Skin epidermis (tissue), 12 donors: ENCODE measurements at regions not wholly inside any gene's neighbourhood (a gene's known extent, or its start where the extent isn't known, plus 50 kb on each side); places are given as distances from the start of the nearest gene placed in this dataset.

ENCODE experiments used
- H3K27ac ChIP-seq, 21 experiments: fragments of 200-600 bp; sonication (generic) in 11 of 21; one replicate each; pipeline ENCODE4 v1.5.0; 2020; ENCODE audit warnings: mild to moderate bottlenecking in 3 of 21, inconsistent platforms in 2 of 21, moderate library complexity in 2 of 21
- H3K4me3 ChIP-seq, 7 experiments: fragments of 200-600 bp; sonication (generic) in 2 of 7; one replicate each; pipeline ENCODE4 v1.5.0; 2020; ENCODE audit warnings: inconsistent platforms in 2 of 7, mild to moderate bottlenecking in 2 of 7, moderate library complexity in 1 of 7

DNA sequence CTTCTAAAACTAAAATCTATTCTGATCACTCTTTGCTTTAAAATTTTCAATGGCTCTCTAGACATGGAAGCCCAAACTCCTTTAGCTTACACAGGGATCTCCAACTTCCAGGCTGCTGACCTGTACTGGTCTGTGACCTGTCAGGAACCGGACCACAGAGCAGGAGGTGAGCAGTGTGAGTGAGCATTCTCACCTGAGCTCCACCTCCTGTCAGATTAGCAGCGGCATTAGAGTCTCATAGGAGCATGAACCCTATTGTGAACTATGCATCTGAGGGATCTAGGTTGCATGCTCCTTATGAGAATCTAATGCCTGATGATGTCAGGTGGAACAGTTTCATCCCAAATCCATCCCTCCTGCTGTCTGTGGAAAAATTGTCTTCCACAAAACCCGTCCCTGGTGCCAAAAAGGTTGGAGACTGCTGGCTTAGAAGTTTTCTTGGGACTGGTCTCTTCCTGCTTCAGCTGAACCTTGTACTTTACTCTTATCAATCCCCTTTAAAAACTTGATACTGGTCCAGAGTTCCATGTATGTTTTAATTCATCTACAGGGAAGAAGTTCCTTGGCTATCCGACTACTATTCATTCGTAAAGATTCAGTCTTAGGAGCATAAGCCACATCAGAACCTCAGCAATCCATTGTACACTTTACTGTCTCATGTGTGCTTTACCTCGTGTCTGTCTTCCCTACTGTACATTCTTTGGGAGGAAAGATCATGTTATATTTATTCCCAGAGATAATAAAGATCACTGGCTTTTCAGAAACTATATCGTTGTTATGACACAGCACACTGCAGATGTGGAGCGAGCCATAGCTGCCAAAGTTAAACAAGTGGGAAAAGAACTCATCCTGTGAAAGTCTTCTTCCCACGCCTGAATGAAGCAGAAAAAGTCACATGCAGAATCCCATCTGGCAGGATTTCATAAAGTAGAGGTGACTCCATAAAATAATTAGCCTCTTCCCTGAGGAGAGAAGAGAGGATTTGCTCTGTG, 183.8 kb downstream of the LRATD1 start:
- Histone ChIP-seq H3K27ac (peak overlapping the region in 1 of 21 experiments; percentile 2), H3K4me3 (no peak overlapping the region)

DNA sequence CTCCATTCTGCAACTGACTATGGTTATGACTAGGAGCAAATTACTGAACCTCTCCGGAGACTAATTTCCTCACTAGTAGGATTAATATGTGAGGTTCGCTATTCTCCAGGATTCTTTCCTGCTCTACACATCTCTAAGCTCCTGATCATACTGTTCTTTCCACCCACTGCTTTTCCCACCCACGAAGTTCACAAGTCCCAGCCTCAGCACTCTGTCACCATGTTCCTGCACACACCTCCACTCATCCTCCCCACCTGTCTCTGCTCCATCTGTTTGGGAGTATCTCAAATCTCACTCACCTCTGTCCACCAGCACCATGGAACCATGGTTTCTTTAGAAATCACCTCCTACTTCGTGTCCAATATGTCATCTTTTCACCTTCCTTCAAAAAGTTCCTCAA, 185.3 kb downstream of the LRATD1 start:
- Histone ChIP-seq H3K4me3 (no peak overlapping the region), H3K27ac (no peak overlapping the region)

- no peak overlapping the region for H3K27ac ChIP-seq
- no peak overlapping the region for H3K4me3 ChIP-seq
Measured at GRCh38 chr2:14826518-14826917, 194.0 kb downstream of the LRATD1 start.

DNA sequence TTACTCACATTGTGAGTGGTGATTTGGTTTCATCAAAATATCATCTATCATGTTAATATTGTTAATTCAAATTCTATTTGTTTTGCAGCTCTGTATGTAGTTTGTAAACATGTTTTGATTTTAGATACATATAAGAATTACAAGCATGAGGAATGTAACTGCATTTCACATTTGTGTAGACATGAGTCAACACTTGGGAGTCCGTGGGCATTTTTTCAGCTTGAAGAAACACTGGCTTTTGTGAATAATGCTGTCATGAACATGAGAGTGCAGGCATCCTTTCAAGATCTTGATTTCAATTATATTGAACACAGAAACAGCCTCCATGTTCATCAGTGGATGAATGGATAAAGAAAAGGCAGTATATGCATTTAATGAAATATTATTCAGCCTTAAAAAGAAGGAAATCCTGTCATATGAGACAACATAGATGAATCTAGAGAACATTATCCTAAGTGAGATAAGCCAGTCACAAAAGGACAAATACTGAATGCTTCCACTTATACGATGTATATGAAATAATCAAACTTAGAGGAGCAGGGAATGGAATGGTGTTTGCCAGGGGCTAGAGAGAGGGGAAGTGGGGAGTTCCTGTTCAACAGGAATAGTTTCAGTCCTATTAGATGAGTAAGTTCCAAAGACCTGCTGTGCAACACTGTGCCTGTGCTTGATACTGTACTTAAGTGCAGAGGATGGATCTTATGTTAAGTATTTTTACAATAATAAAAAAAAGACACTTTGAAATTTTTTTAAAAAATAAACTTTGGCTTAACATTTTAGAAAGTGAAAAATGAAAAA, 194.9 kb downstream of the LRATD1 start:
- H3K4me3 ChIP-seq = no peak overlapping the region
- no peak overlapping the region for H3K27ac ChIP-seq

DNA sequence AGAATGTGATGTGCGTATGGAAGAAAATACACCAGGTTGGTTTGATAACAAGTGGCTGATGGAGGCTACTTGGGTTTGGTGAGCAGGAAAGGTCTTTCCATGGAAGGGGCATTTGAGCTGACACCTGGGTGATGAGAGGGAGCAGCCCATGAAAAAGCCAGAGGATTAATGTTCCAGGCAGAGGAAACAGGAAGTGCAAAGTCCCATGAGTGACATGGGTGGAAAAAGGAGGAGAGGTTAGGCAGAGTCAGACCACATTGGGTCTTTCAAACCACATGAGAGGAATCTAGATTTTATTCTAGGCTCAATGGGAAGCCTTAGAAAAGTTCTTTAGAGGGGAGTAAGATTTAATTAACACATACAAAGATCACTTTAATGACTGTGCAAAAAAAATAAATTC, 195.7 kb downstream of the LRATD1 start:
- H3K4me3 ChIP-seq = no peak overlapping the region
- H3K27ac ChIP-seq = no peak overlapping the region

- Histone ChIP-seq H3K4me3 (no peak overlapping the region), H3K27ac (no peak overlapping the region)
Measured at GRCh38 chr2:14828968-14829367, 196.5 kb downstream of the LRATD1 start.

- Histone ChIP-seq H3K4me3 (no peak overlapping the region), H3K27ac (no peak overlapping the region)
Measured at GRCh38 chr2:14831458-14831857, 198.9 kb downstream of the LRATD1 start.

DNA sequence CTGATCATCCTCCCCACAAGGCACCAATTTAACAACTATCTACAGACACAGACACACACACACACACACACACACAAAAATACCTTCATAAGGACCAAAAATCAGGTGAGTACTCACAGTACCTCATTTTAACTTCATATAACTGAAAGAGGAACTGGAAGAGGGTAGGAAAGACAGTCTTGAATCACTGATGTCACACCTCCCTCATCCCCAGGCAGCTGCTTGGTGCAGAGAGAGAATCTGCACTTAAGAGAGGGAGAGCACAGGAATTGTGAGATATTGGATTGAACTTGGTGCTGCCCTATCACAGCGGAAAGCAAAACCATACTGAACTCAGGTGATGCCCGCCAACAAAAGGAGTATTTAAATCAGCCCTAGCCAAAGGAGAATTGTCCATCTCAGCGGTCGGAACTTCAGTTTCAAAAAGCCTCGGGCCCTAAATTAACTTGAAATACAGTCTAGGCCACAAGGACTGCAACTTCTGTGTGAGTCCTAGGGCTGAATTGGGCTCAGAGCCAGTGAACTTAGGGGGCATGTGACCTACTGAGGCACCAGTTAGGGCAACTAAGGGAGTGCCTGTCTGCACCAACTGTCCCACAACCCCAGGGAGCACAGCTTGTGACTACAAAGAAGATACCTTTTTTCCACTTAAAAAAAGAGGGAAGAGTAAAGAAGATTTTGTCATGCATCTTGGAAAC, 211.1 kb downstream of the LRATD1 start:
- Histone ChIP-seq H3K27ac (no peak overlapping the region), H3K4me3 (no peak overlapping the region)

GRCh38 chr2:14855751-14856150, 223.2 kb downstream of the LRATD1 start:
- no peak overlapping the region for H3K4me3 ChIP-seq
- H3K27ac ChIP-seq = no peak overlapping the region

DNA sequence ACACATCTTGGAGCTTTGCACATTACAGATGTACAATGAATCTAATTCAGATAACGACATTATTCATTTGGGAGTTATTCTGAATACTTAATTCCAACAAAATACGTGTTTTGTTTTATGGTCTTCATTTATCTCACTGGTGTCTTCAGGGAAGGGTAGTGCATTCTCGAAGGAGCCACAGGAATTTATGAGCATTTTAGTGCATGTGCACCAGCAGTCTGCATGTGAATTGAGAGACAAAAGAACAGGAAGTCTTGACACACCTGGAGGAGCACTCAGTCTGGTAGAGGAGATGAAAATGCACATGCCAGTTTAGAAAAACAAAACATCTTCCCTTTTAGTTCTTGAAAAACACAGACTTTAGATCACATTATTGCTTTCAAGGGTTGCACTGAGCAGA, 228.7 kb downstream of the LRATD1 start:
- Histone ChIP-seq H3K4me3 (no peak overlapping the region), H3K27ac (no peak overlapping the region)

DNA sequence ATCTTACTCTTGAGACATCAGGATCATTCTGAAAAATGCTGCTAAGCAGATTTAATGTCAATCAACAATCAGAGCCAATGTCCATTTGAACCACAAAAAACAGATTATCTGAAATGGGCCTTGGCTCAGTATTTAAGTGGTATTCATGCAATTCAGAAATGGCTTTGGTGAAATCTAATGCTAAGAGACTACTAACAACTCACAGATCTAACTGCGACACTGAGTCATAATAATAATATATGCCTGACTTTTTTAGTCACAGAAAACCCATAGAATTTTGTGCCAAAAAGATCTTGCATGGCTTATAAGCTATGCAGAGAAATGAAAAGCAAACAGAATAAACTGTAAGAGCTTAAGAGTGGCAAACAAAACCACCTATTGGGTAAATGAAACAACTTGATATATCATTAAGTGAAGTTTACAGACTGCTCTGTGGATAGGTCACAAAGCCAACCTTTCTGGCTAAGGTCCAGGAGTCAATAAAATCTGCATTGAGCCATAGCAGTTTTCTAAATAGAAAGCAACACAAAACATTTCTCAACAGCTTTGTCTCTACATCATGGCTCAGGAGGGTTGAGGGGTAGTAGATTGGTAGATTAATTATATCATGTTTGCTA, 234.3 kb downstream of the LRATD1 start:
- H3K4me3 ChIP-seq = no peak overlapping the region
- H3K27ac ChIP-seq = no peak overlapping the region

GRCh38 chr2:14867853-14868252, 235.3 kb downstream of the LRATD1 start:
- Histone ChIP-seq H3K27ac (no peak overlapping the region), H3K4me3 (no peak overlapping the region)

DNA sequence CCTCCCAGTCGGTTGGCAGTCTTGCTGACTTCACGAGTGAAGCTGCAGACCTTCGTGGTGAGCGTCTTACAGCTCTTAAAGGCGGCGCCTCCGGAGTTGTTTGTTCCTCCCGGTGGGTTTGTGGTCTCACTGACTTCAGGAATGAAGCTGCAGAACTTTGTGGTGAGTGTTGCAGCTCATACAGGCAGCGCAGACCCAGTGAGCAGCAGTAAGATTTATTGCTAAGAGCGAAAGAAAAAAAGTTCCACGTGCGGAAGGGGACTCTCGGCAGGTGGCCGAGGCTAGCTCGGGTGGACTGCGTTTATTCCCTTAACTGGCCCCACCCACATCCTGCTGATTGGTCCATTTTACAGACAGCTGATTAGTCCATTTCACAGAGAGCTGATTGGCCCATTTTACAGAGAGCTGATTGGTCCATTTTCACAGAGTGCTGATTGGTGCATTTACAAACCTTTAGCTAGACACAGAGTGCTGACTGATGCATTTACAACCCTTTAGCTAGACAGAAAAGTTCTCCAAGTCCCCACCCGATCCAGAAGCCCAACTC, 240.3 kb downstream of the LRATD1 start:
- Histone ChIP-seq H3K27ac (no peak overlapping the region), H3K4me3 (no peak overlapping the region)

DNA sequence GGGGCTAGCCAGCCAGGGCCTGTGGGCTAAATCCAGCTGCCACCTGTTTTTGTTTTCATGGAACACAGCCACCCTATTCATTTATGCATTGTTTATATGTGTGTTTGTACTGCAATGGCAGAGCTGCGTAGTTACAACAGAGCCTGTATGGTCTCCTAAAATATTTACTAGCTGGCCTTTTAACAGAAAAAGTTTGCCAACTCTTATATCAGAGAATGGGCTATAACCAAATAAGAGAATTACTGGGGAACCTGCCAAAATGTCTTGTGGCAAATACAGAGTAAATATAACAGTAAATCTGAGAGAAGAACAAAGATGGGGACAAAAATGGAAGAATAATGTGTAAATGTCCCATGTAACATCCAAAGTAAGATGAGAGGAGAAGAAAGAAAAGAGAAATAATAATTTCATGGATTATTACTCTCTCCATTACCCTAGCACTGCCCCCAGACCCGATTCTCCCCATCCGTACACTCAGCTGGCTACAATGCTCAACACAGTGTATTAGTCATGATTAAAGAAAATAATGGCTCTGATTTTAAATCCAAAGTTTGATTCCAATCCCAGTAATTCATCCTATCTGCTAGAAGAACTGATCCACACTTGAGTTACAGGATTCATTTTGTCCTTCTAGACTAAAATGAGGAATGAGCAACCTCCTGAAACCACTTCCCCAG, 249.3 kb downstream of the LRATD1 start:
- H3K27ac ChIP-seq = no peak overlapping the region
- H3K4me3 ChIP-seq = no peak overlapping the region

DNA sequence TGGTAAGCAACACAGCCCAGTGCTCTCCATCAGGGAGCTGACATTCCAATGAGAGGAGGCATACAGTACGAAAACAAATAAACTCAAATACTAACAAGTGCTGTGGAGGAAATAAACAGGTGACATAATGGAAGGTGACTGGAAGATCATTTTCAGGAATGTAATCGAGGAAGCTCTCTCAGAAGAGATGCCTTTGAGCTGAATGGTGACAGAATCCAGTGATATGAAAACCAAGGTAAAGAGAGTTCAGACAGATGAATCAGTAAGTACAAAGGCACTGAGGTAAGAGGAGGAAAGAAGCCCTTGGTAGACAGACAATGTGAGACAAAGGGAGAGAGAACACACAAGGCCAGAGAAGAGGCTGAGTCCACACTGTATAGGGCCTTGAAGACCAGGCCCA, 252.1 kb downstream of the LRATD1 start:
- H3K27ac ChIP-seq = no peak overlapping the region
- no peak overlapping the region for H3K4me3 ChIP-seq

DNA sequence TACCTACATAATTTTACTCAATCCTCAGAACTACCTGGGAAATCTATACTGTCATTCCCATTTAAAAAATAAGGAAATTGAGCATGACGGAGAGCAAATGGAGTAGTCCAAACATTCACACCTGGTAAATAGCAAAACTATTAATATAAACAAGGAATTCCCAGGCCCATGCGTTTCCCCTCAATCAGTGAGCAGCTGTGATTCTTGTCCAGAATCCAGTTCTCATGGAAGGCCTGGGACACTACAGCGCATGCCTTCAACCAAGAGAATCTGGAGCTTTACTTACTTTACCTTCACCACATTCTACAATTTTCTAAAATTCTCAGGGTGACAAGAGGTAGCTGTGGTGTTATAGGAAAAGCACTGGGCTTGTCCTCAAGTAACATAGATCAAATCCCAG, 259.0 kb downstream of the LRATD1 start:
- H3K4me3 ChIP-seq = no peak overlapping the region
- H3K27ac ChIP-seq = no peak overlapping the region

GRCh38 chr2:14896330-14897030, 264.0 kb downstream of the LRATD1 start:
- Histone ChIP-seq H3K27ac (no peak overlapping the region), H3K4me3 (no peak overlapping the region)

- Histone ChIP-seq H3K4me3 (no peak overlapping the region), H3K27ac (no peak overlapping the region)
Measured at GRCh38 chr2:14899621-14900414, 267.3 kb downstream of the LRATD1 start.
